SU-DHL-6 (cell line): ENCODE measurements at regions not wholly inside any gene's neighbourhood (a gene's known extent, or its start where the extent isn't known, plus 50 kb on each side); places are given as distances from the start of the nearest gene placed in this dataset.
"Not testable (repeated sequence)": the region's sequence is repeated elsewhere in the genome, so short reads cannot be mapped to it uniquely, and the experiment has no call there.

Source experiments
- H2AFZ ChIP-seq: fragments of 200-600 bp; sonication (generic); 2 replicates; pipeline ENCODE4 v1.6.1; 2014; ENCODE audit warnings: low read depth, mild to moderate bottlenecking, moderate library complexity, mixed read lengths, antibody characterized with exemption, low read length; ENCODE audit not compliant: severe bottlenecking
- H3F3A ChIP-seq: fragments of 200-600 bp; shearing (Covaris generic); 2 replicates; pipeline ENCODE4 v1.6.0; 2016; ENCODE audit warnings: antibody characterized with exemption, mild to moderate bottlenecking; ENCODE audit not compliant: insufficient read depth
- H3K27ac ChIP-seq: fragments of 200-600 bp; sonication (generic); 2 replicates; pipeline ENCODE4 v1.5.1; 2016; ENCODE audit warnings: low read depth, mild to moderate bottlenecking, low read length, moderate library complexity, mixed read lengths
- H3K27me3 ChIP-seq: fragments of 200-600 bp; sonication (generic), shearing (Covaris generic); 2 replicates; pipeline ENCODE4 v1.6.0; 2014; ENCODE audit warnings: mild to moderate bottlenecking, low read length
- H3K36me3 ChIP-seq: fragments of 200-600 bp; sonication (generic); 2 replicates; pipeline ENCODE4 v1.6.1; 2014; ENCODE audit warnings: mild to moderate bottlenecking, low read length, mixed read lengths
- H3K4me2 ChIP-seq: fragments of 300-600, 200-600 bp; shearing (Covaris generic), sonication (generic); 2 replicates; pipeline ENCODE4 v1.6.0; 2014; ENCODE audit warnings: low read length, low read depth, mild to moderate bottlenecking; ENCODE audit not compliant: poor library complexity, severe bottlenecking
- H3K4me3 ChIP-seq: fragments of 200-600 bp; sonication (generic); 2 replicates; pipeline ENCODE4 v1.5.1; 2014; ENCODE audit warnings: antibody characterized with exemption, low read length, mild to moderate bottlenecking, mixed read lengths; ENCODE audit not compliant: insufficient read depth, poor library complexity, severe bottlenecking
- H3K79me2 ChIP-seq: fragments of 200-600 bp; sonication (generic); 2 replicates; pipeline ENCODE4 v1.6.1; 2014; ENCODE audit warnings: mild to moderate bottlenecking, low read length, moderate library complexity; ENCODE audit not compliant: insufficient read depth
- H3K9ac ChIP-seq: fragments of 200-600 bp; sonication (generic); 2 replicates; pipeline ENCODE4 v1.7.0; 2014; ENCODE audit warnings: mild to moderate bottlenecking, low read length
- H3K9me2 ChIP-seq: fragments of 200-600 bp; sonication (generic); replicated peaks from 2 replicates; pipeline ENCODE4 v1.6.1; 2014; ENCODE audit warnings: low read length; ENCODE audit not compliant: insufficient read depth
- H3K9me3 ChIP-seq: fragments of 200-600 bp; sonication (generic); 2 replicates; pipeline ENCODE4 v1.6.1; 2014; ENCODE audit warnings: low read length, mixed read lengths; ENCODE audit not compliant: insufficient read depth
- H4K20me1 ChIP-seq: fragments of 200-600 bp; sonication (generic); 2 replicates; pipeline ENCODE4 v1.6.1; 2014; ENCODE audit warnings: low read depth, mild to moderate bottlenecking, antibody characterized with exemption, low read length, moderate library complexity, mixed read lengths
- CTCF ChIP-seq: fragments of 200-600 bp; sonication (generic); IDR thresholded peaks from one replicate; pipeline ENCODE4 v1.5.1; 2017; ENCODE audit warnings: antibody characterized with exemption, mild to moderate bottlenecking, low read length, moderate library complexity; ENCODE audit not compliant: insufficient read depth, poor library complexity, severe bottlenecking
- EZH2phosphoT487 ChIP-seq: fragments of 200-600 bp; sonication (generic), shearing (Covaris generic); conservative IDR thresholded peaks from 2 replicates; pipeline ENCODE4 v1.6.1; 2018; ENCODE audit warnings: mild to moderate bottlenecking, antibody characterized with exemption, low read length, moderate library complexity, mixed read lengths

DNA sequence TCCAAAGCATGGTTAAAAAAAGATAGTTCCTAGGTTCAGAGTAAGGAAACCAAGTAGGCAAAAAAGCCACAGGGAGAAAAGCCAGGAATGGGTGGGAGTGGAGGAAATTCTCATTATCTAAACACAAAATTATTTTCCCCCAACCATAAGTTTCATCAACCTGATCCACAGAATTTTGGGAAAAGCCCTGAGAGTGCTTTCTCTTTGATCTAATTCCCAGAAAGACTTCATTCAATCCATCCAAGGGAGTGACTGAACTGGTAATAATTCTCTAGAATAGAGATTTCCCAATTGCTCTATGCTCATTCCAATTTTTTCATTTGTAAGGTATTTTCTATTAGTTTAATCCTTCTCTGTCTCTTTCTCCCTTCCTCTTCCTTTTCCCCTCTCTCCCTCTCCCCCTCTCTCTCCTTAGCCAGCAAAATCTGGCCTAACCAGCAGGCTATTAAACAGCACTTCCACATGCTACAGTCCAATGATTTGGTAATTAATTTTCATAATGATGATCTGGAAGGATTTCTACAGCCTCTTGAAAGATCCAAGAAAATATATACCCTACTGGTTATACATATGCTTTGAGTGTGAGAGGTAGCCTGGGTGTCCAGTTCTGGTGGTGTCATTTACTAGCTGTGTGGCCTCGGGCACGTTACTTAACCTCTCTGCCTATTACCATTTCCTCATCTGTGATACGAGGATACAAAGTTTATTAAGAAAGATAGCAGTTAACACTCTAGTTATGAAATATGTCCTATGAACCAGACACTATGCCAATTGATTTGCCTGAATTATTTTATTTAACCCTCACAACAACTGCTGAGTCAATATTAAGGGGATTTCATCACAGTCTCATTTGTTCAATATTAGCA, 251.5 kb upstream of the RASGEF1B start:
- Histone ChIP-seq H3K9me2 (no peaks in the 10 kb centered on the region), H3K79me2 (no peaks in the 10 kb centered on the region)

GRCh38 chr4:81722290-81722851, 250.7 kb upstream of the RASGEF1B start:
- H3F3A ChIP-seq: no peaks in the 10 kb centered on the region
- no peaks in the 10 kb centered on the region for H3K79me2 ChIP-seq
- H3K36me3 ChIP-seq: no peaks in the 10 kb centered on the region
- H3K4me2 ChIP-seq: no peak overlapping the region
- no peak overlapping the region for H3K27ac ChIP-seq
- no peaks in the 10 kb centered on the region for H3K9me3 ChIP-seq
- H3K9me2 ChIP-seq: no peaks in the 10 kb centered on the region
- H3K4me3 ChIP-seq: no peak overlapping the region
- no peak overlapping the region for H3K9ac ChIP-seq
- no peak for TF ChIP-seq EZH2phosphoT487
- no peak overlapping the region for H2AFZ ChIP-seq
- H4K20me1 ChIP-seq: no peaks in the 10 kb centered on the region
- no peaks in the 10 kb centered on the region for H3K27me3 ChIP-seq

More for the DNA sequence above, 251.5 kb upstream of the RASGEF1B start:
- Histone ChIP-seq H2AFZ (peak overlapping the region; percentile 40), H3K4me3 (no peak overlapping the region), H3F3A (no peaks in the 10 kb centered on the region), H4K20me1 (no peaks in the 10 kb centered on the region), H3K36me3 (no peaks in the 10 kb centered on the region), H3K9ac (0 out of 2 replicates have a peak overlapping the region, but pooled peaks have one; percentile 6), H3K4me2 (peak overlapping the region; percentile 48), H3K27me3 (no peaks in the 10 kb centered on the region), H3K27ac (0 out of 2 replicates have a peak overlapping the region, but pooled peaks have one; percentile 26), H3K9me3 (no peaks in the 10 kb centered on the region)
- TF ChIP-seq CTCF (no peak), EZH2phosphoT487 (no peak)

- no peak overlapping the region for H3K4me3 ChIP-seq
- no peak overlapping the region for H3K4me2 ChIP-seq
- H3K27me3 ChIP-seq: no peaks in the 10 kb centered on the region
- H3K9ac ChIP-seq: no peak overlapping the region
- no peaks in the 10 kb centered on the region for H3K79me2 ChIP-seq
- no peaks in the 10 kb centered on the region for H3K36me3 ChIP-seq
- no peak for TF ChIP-seq CTCF
- no peak for TF ChIP-seq EZH2phosphoT487
- no peak overlapping the region for H3K27ac ChIP-seq
- no peaks in the 10 kb centered on the region for H3K9me2 ChIP-seq
- no peaks in the 10 kb centered on the region for H3K9me3 ChIP-seq
- H2AFZ ChIP-seq: no peak overlapping the region
- H3F3A ChIP-seq: no peaks in the 10 kb centered on the region
- H4K20me1 ChIP-seq: no peaks in the 10 kb centered on the region
Observed at GRCh38 chr4:81715757-81716156, 244.1 kb upstream of the RASGEF1B start.

GRCh38 chr4:81715357-81715756, 243.7 kb upstream of the RASGEF1B start:
- H3K36me3 ChIP-seq, H3K4me3 ChIP-seq, H3K4me2 ChIP-seq, H3K27me3 ChIP-seq, H3K9me3 ChIP-seq, H3F3A ChIP-seq, H4K20me1 ChIP-seq, H3K79me2 ChIP-seq, H2AFZ ChIP-seq, H3K27ac ChIP-seq, H3K9ac ChIP-seq, H3K9me2 ChIP-seq: not testable (repeated sequence)
